GM12878 (cell line): ENCODE measurements at regions not wholly inside any gene's neighbourhood (a gene's known extent, or its start where the extent isn't known, plus 50 kb on each side); places are given as distances from the start of the nearest gene placed in this dataset.

Experiments
- ATAC-seq: fragments of 200-7000 bp; cut with Tn5 transposase; 3 replicates; pipeline ENCODE4 v1.9.1; 2020; ENCODE audit warnings: mild to moderate bottlenecking, moderate library complexity
- BruUV-seq: library from RNA; stranded (reverse); fragments of 400-500 nt; replicated peaks from 2 replicates; lab custom pipeline; 2021; lab: Mats Ljungman, UMichigan
- CTCF ChIA-PET: fragments of 300-600 bp; sonication (Branson Sonifier 250); formaldehyde crosslinking; extraction: SDS; loops from one replicate; lab custom pipeline; 2021; ENCODE audit warnings: inconsistent platforms; lab: Yijun Ruan, JAX
- POLR2A ChIA-PET: fragments of 350-600 bp; formaldehyde crosslinking; extraction: SDS; loops from one replicate; lab custom pipeline; 2021; ENCODE audit warnings: inconsistent platforms; lab: Charles Lee
- RAD21 ChIA-PET: fragments of 300-600 bp; sonication (Branson Sonifier 250); formaldehyde crosslinking; loops from one replicate; lab custom pipeline; 2023; ENCODE audit warnings: antibody characterized with exemption; ENCODE audit not compliant: unreplicated experiment; lab: Charles Lee
- SMC1A ChIA-PET: fragments of 300-600 bp; sonication (Branson Sonifier 250); formaldehyde crosslinking; loops from one replicate; lab custom pipeline; 2023; ENCODE audit not compliant: unreplicated experiment, uncharacterized antibody; lab: Charles Lee
- DNase-seq: peaks from one replicate; pipeline ENCODE4 v3.0.0-alpha.2; 2011; ENCODE audit warnings: low read depth, low spot score
- FAIRE-seq: peaks from 3 replicates; lab custom pipeline; 2011; peaks lifted over from hg19 to GRCh38; lab: Jason Lieb, UNC
- H2AFZ ChIP-seq: 2 replicates; pipeline ENCODE4 v1.6.0; 2011; ENCODE audit warnings: low read depth, low read length, control low read depth; ENCODE audit not compliant: control insufficient read depth
- H3K27ac ChIP-seq: 2 replicates; pipeline ENCODE4 v1.5.1; 2011; ENCODE audit warnings: control low read depth; ENCODE audit not compliant: control insufficient read depth, insufficient read depth
- H3K27me3 ChIP-seq, 2 experiments: replicated peaks in 1 of 2; 2 replicates each; pipeline versions ENCODE4 v1.6.0 to v1.6.1; 2011; ENCODE audit warnings: low read length in 1 of 2; ENCODE audit not compliant: control insufficient read depth in 2 of 2, insufficient read depth in 2 of 2
- H3K36me3 ChIP-seq, 2 experiments: 2 replicates each; pipeline ENCODE4 v1.5.1; 2011; ENCODE audit warnings: low read length in 1 of 2; ENCODE audit not compliant: control insufficient read depth in 2 of 2, insufficient read depth in 2 of 2
- H3K4me1 ChIP-seq: 2 replicates; pipeline ENCODE4 v1.6.1; 2011; ENCODE audit warnings: mild to moderate bottlenecking, low read length, moderate library complexity, mixed read lengths; ENCODE audit not compliant: control insufficient read depth, insufficient read depth
- H3K4me2 ChIP-seq: 2 replicates; pipeline ENCODE4 v1.6.0; 2011; ENCODE audit warnings: control low read depth; ENCODE audit not compliant: control insufficient read depth, insufficient read depth
- H3K4me3 ChIP-seq: fragments of 200-600 bp; sonication (generic); 2 replicates; pipeline ENCODE4 v1.5.1; 2016
- H3K79me2 ChIP-seq: 2 replicates; pipeline ENCODE4 v1.6.0; 2011; ENCODE audit warnings: low read length; ENCODE audit not compliant: control insufficient read depth, insufficient read depth
- H3K9ac ChIP-seq: 2 replicates; pipeline ENCODE4 v1.8.0; 2011; ENCODE audit warnings: low read length, control low read depth, mixed read lengths; ENCODE audit not compliant: control insufficient read depth, insufficient read depth
- H3K9me3 ChIP-seq: replicated peaks from 3 replicates; pipeline ENCODE4 v1.5.1; 2011; ENCODE audit warnings: mild to moderate bottlenecking, low read length; ENCODE audit not compliant: control insufficient read depth, insufficient read depth
- H4K20me1 ChIP-seq: 2 replicates; pipeline ENCODE4 v1.6.0; 2011; ENCODE audit not compliant: control insufficient read depth, insufficient read depth
- CUX1 ChIP-seq: IDR thresholded peaks from 2 replicates; pipeline ENCODE4 v1.6.1; 2012; ENCODE audit warnings: improper control_type of control experiment, low read depth, low read length; ENCODE audit not compliant: insufficient replicate concordance
- SRF ChIP-seq, 2 experiments: IDR thresholded peaks; 2 replicates each; pipeline ENCODE4 v1.6.1; 2011; ENCODE audit warnings: low read depth in 2 of 2, low read length in 2 of 2, mild to moderate bottlenecking in 1 of 2, moderate library complexity in 1 of 2
- ZNF687 ChIP-seq: fragments of 450-650 bp; IDR thresholded peaks from 2 replicates; pipeline ENCODE4 v1.6.1; 2017; ENCODE audit warnings: mild to moderate bottlenecking, moderate library complexity
- WGBS: methylation state at CpG from one replicate; pipeline ENCODE4 v1.1.6; 2016; ENCODE audit warnings: low lambda C conversion rate; ENCODE audit not compliant: insufficient replicate concordance, insufficient coverage; ENCODE audit errors: missing lambda C conversion rate; 5-methylcytosine and 5-hydroxymethylcytosine counted together
- in situ Hi-C: fragments of 300-500 bp; cut with MboI; formaldehyde crosslinking; loops from 9 replicates; pipeline ENCODE4 v1.14.3; 2018; ENCODE audit warnings: mixed read lengths
- intact Hi-C: fragments of 100-400 bp; cut with micrococcal nuclease; formaldehyde crosslinking; loops from one replicate; pipeline ENCODE4 v1.14.2; 2022; ENCODE audit not compliant: unreplicated experiment

- H4K20me1 ChIP-seq = no peaks in the 10 kb centered on the region
- H3K4me3 ChIP-seq = no peak overlapping the region
- H3K9ac ChIP-seq = no peak overlapping the region
- H3K9me3 ChIP-seq = no peaks in the 10 kb centered on the region
- H3K4me1 ChIP-seq = peaks cover 8% of the 10 kb centered on the region; the same call in 1 of the 2 replicates
- intact Hi-C loops (loop anchor here (5.0 kb wide), 1 partner anchor 133 kb away; no protein-coding TSS in a partner anchor), in situ Hi-C loops (no loop called here)
- no peak for DNase-seq
- SMC1A ChIA-PET = no interaction called here
- TF ChIP-seq SRF (IDR thresholded peaks at IDR 0.05; ENCODE audit: low read depth in 2 of 2, low read length in 2 of 2) (no peak), CUX1 (no peak), ZNF687 (no peak)
- H2AFZ ChIP-seq = no peak overlapping the region
- H3K36me3 ChIP-seq = no peaks in the 10 kb centered on the region
- H3K27me3 ChIP-seq = no peaks in the 10 kb centered on the region
- POLR2A ChIA-PET = no interaction called here
- no peak overlapping the region for H3K27ac ChIP-seq
- BruUV-seq = no TSS peak
- RAD21 ChIA-PET = no interaction called here
- H3K4me2 ChIP-seq = no peak overlapping the region
- WGBS = 45% methylated on average over 2 of the region's 2 CpGs
- no peaks in the 10 kb centered on the region for H3K79me2 ChIP-seq
- FAIRE-seq = no peak
- CTCF ChIA-PET = no interaction called here
- ATAC-seq = no peak
Observed at GRCh38 chrX:43000121-43000520, 222.2 kb upstream of the PPP1R2C start.
